Left cardiac atrium (tissue), 4 donors: ENCODE measurements at regions not wholly inside any gene's neighbourhood (a gene's known extent, or its start where the extent isn't known, plus 50 kb on each side); places are given as distances from the start of the nearest gene placed in this dataset.
A peak's percentile ranks its signal among the peaks of the same experiment; 100 is the strongest.
"Not testable (repeated sequence)": the region's sequence is repeated elsewhere in the genome, so short reads cannot be mapped to it uniquely, and the experiment has no call there.

Experiments
- ATAC-seq, 2 donors: fragments of 200-7000 bp; cut with Tn5 transposase; one replicate each; pipeline ENCODE4 v1.9.1; 2020; ENCODE audit warnings: mild to moderate bottlenecking in 2 of 2, moderate library complexity in 2 of 2
- DNase-seq: peaks from one replicate; pipeline ENCODE4 v3.0.0-alpha.2; 2020
- intact Hi-C, 2 donors: fragments of 100-400 bp; cut with DNase I; formaldehyde crosslinking; loops; one replicate each; pipeline versions ENCODE4 v1.14.1 to v1.15.1; 2022 to 2023
- donor health status: DM: no; HTN: yes; CAD: no.
- donor health status: DM: no; HTN: yes; CAD: no; lungs with severe emphysema.
- donor health status: DM: yes; HTN: yes; CAD: no.
- donor health status: Dilated cardiomyopathy.

GRCh38 chr16:88208112-88208511, 174.6 kb upstream of the ZNF469 start:
- intact Hi-C loops, result no loop called here
- ATAC-seq, result no peak

GRCh38 chr16:88208776-88209175, 174.0 kb upstream of the ZNF469 start:
- intact Hi-C loops, result not testable (repeated sequence)

More at GRCh38 chr16:88208112-88208511, 174.6 kb upstream of the ZNF469 start:
- DNase-seq, result no peak

GRCh38 chr16:88209579-88209978, 173.2 kb upstream of the ZNF469 start:
- ATAC-seq, DNase-seq, intact Hi-C loops: not testable (repeated sequence)

More at GRCh38 chr16:88208776-88209175, 174.0 kb upstream of the ZNF469 start:
- ATAC-seq, DNase-seq: not testable (repeated sequence)

- intact Hi-C loops, ATAC-seq: not testable (repeated sequence)
Observed at GRCh38 chr16:88213937-88214336, 168.8 kb upstream of the ZNF469 start.

GRCh38 chr16:88221001-88221761, 161.6 kb upstream of the ZNF469 start:
- intact Hi-C loops, DNase-seq: not testable (repeated sequence)
- ATAC-seq, result peak; percentile 76 to 78

More at GRCh38 chr16:88213937-88214336, 168.8 kb upstream of the ZNF469 start:
- DNase-seq, result not testable (repeated sequence)

GRCh38 chr16:88223696-88224095, 159.1 kb upstream of the ZNF469 start:
- DNase-seq, intact Hi-C loops, ATAC-seq: not testable (repeated sequence)

GRCh38 chr16:88224131-88224898, 158.4 kb upstream of the ZNF469 start:
- ATAC-seq, DNase-seq, intact Hi-C loops: not testable (repeated sequence)

GRCh38 chr16:88225640-88226230, 157.0 kb upstream of the ZNF469 start:
- intact Hi-C loops, DNase-seq, ATAC-seq: not testable (repeated sequence)

GRCh38 chr16:88226302-88226701, 156.5 kb upstream of the ZNF469 start:
- ATAC-seq, DNase-seq, intact Hi-C loops: not testable (repeated sequence)

- ATAC-seq, intact Hi-C loops, DNase-seq: not testable (repeated sequence)
Observed at GRCh38 chr16:88227026-88227721, 155.6 kb upstream of the ZNF469 start.

GRCh38 chr16:88227722-88228482, 154.9 kb upstream of the ZNF469 start:
- DNase-seq, intact Hi-C loops, ATAC-seq: not testable (repeated sequence)

- DNase-seq, ATAC-seq, intact Hi-C loops: not testable (repeated sequence)
Observed at GRCh38 chr16:88228751-88229150, 154.0 kb upstream of the ZNF469 start.

GRCh38 chr16:88229710-88230109, 153.0 kb upstream of the ZNF469 start:
- intact Hi-C loops, ATAC-seq, DNase-seq: not testable (repeated sequence)

GRCh38 chr16:88230276-88230966, 152.3 kb upstream of the ZNF469 start:
- intact Hi-C loops, DNase-seq, ATAC-seq: not testable (repeated sequence)

- intact Hi-C loops, ATAC-seq: not testable (repeated sequence)
Observed at GRCh38 chr16:88230967-88231615, 151.7 kb upstream of the ZNF469 start.

GRCh38 chr16:88231839-88232238, 150.9 kb upstream of the ZNF469 start:
- DNase-seq, ATAC-seq, intact Hi-C loops: not testable (repeated sequence)

More at GRCh38 chr16:88230967-88231615, 151.7 kb upstream of the ZNF469 start:
- not testable (repeated sequence) for DNase-seq
